HEK293 (cell line): ENCODE measurements at regions not wholly inside any gene's neighbourhood (a gene's known extent, or its start where the extent isn't known, plus 50 kb on each side); places are given as distances from the start of the nearest gene placed in this dataset.

Experiments used
- CTCF ChIA-PET: fragments of 350-600 bp; formaldehyde crosslinking; extraction: SDS; loops from one replicate; lab custom pipeline; 2021; ENCODE audit warnings: antibody characterized with exemption; lab: Yijun Ruan, JAX
- POLR2A ChIA-PET: fragments of 300-600 bp; formaldehyde crosslinking; extraction: SDS; loops from one replicate; lab custom pipeline; 2020; ENCODE audit warnings: antibody characterized with exemption, inconsistent platforms; lab: Yijun Ruan, JAX
- H3K27ac ChIP-seq: fragments of 200-500 bp; sonication (Bioruptor generic); 2 replicates; pipeline ENCODE4 v1.5.1; 2014; ENCODE audit warnings: low read depth, low read length, control low read depth, inconsistent platforms; ENCODE audit errors: extremely low read depth
- H3K36me3 ChIP-seq, 2 experiments: fragments of 200-500 bp in 1 of 2; sonication (Bioruptor generic) in 1 of 2; 1 replicate in 1 of 2; 2 replicates in 1 of 2; pipeline ENCODE4 v1.5.1; 2014 to 2017; ENCODE audit warnings: inconsistent platforms in 2 of 2, low read length in 2 of 2; ENCODE audit not compliant: control insufficient read depth in 2 of 2, insufficient read depth in 1 of 2
- H3K4me1 ChIP-seq: fragments of 200-500 bp; sonication (Bioruptor generic); 2 replicates; pipeline ENCODE4 v1.5.1; 2014; ENCODE audit warnings: mild to moderate bottlenecking, low read length, inconsistent platforms; ENCODE audit not compliant: control insufficient read depth, insufficient read depth
- H3K4me3 ChIP-seq: 2 replicates; pipeline ENCODE4 v1.5.1; 2011; ENCODE audit warnings: low read depth, mild to moderate bottlenecking, control low read depth, low read length, moderate library complexity
- H3K9me3 ChIP-seq: fragments of 200-500 bp; sonication (Bioruptor generic); 2 replicates; pipeline ENCODE4 v1.5.1; 2014; ENCODE audit warnings: low read depth, low read length, inconsistent platforms; ENCODE audit not compliant: control insufficient read depth, insufficient read depth
- KLF8 ChIP-seq: fragments of 450-650 bp; formaldehyde crosslinking; IDR thresholded peaks from 2 replicates; pipeline ENCODE4 v1.5.1; 2016; ENCODE audit warnings: missing biosample characterization, missing genetic modification characterization
- ZNF184 ChIP-seq: fragments of 450-650 bp; IDR thresholded peaks from 2 replicates; pipeline ENCODE4 v1.5.1; 2018; ENCODE audit warnings: missing biosample characterization, mild to moderate bottlenecking, missing genetic modification characterization
- ZNF350 ChIP-seq: fragments of 450-650 bp; formaldehyde crosslinking; IDR thresholded peaks from 2 replicates; pipeline ENCODE4 v1.5.0; 2017; ENCODE audit warnings: missing biosample characterization, mild to moderate bottlenecking, missing genetic modification characterization
- ZNF623 ChIP-seq: fragments of 450-650 bp; formaldehyde crosslinking; IDR thresholded peaks from 2 replicates; pipeline ENCODE4 v1.5.1; 2016; ENCODE audit warnings: missing biosample characterization, missing genetic modification characterization
- ZNF629 ChIP-seq: fragments of 450-650 bp; formaldehyde crosslinking; IDR thresholded peaks from 2 replicates; pipeline ENCODE4 v1.5.1; 2017; ENCODE audit warnings: missing biosample characterization, missing genetic modification characterization
- ZNF658 ChIP-seq: fragments of 450-650 bp; formaldehyde crosslinking; IDR thresholded peaks from 2 replicates; pipeline ENCODE4; 2016; ENCODE audit warnings: missing biosample characterization, missing genetic modification characterization
- ZNF701 ChIP-seq: fragments of 450-650 bp; formaldehyde crosslinking; IDR thresholded peaks from 2 replicates; pipeline ENCODE4 v1.5.1; 2016; ENCODE audit warnings: missing biosample characterization, missing genetic modification characterization
- ZNF777 ChIP-seq: fragments of 450-650 bp; formaldehyde crosslinking; IDR thresholded peaks from 2 replicates; pipeline ENCODE4 v1.5.1; 2017; ENCODE audit warnings: missing biosample characterization, missing genetic modification characterization, borderline replicate concordance
- ZNF830 ChIP-seq: fragments of 450-650 bp; IDR thresholded peaks from 2 replicates; pipeline ENCODE4 v1.5.0; 2018; ENCODE audit warnings: missing biosample characterization, missing genetic modification characterization, low read depth, mild to moderate bottlenecking, moderate library complexity
- TF ChIP-seq, protein P1 (sequence below): fragments of 450-650 bp; formaldehyde crosslinking; IDR thresholded peaks from 2 replicates; pipeline ENCODE4 v1.5.1; 2016; ENCODE audit warnings: missing biosample characterization, missing genetic modification characterization
- TF ChIP-seq, protein P2 (sequence below): fragments of 450-650 bp; formaldehyde crosslinking; IDR thresholded peaks from 2 replicates; pipeline ENCODE4 v1.5.1; 2017; ENCODE audit warnings: missing biosample characterization, missing genetic modification characterization
- TF ChIP-seq, protein P3 (sequence below): fragments of 450-650 bp; formaldehyde crosslinking; IDR thresholded peaks from 2 replicates; pipeline ENCODE4 v1.5.1; 2016; ENCODE audit warnings: missing biosample characterization, missing genetic modification characterization, borderline replicate concordance

DNA sequence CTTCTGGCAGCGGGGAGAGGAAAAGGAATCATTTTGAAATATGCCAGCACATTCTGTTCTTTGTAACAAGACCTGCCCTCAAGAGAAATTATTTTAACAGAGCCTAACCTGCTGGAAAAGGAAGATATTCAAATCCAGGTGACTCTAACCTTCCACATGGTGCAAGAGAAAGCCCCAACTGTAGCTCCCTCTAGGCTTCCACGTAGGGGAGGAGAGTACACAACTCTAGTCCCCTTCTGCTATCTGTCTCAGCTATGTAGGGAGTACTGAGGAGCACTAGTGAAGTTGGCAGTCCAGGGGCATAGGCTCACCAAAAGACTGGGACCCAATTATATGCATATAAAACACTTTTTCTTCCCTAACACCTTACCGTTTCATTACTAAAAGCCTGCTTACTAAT lies 82.2 kb upstream of the SIX3 start (continued):
- TF ChIP-seq, protein P1, sequence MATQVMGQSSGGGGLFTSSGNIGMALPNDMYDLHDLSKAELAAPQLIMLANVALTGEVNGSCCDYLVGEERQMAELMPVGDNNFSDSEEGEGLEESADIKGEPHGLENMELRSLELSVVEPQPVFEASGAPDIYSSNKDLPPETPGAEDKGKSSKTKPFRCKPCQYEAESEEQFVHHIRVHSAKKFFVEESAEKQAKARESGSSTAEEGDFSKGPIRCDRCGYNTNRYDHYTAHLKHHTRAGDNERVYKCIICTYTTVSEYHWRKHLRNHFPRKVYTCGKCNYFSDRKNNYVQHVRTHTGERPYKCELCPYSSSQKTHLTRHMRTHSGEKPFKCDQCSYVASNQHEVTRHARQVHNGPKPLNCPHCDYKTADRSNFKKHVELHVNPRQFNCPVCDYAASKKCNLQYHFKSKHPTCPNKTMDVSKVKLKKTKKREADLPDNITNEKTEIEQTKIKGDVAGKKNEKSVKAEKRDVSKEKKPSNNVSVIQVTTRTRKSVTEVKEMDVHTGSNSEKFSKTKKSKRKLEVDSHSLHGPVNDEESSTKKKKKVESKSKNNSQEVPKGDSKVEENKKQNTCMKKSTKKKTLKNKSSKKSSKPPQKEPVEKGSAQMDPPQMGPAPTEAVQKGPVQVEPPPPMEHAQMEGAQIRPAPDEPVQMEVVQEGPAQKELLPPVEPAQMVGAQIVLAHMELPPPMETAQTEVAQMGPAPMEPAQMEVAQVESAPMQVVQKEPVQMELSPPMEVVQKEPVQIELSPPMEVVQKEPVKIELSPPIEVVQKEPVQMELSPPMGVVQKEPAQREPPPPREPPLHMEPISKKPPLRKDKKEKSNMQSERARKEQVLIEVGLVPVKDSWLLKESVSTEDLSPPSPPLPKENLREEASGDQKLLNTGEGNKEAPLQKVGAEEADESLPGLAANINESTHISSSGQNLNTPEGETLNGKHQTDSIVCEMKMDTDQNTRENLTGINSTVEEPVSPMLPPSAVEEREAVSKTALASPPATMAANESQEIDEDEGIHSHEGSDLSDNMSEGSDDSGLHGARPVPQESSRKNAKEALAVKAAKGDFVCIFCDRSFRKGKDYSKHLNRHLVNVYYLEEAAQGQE (tag by site-specific recombination) = no peak

DNA sequence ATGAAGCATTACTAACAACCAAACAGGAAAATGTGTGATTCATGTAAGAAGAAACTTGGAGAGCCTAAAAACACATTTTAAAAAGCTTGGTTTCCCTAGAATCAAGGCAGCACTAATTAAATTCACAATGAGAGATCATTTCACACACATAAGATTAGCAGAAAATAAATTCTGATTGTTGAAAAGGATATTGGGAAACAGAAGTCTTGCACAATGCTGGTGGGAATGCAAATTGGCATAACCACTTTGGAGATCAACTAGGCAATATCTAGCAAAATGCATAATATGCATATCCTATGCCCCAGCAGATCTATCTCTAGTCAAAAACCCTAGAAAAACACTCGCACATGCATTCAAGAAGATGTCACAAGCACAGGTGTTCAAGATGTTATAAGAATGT lies 75.3 kb upstream of the SIX3 start:
- no peak overlapping the region for H3K27ac ChIP-seq
- H3K36me3 ChIP-seq = no peaks in the 10 kb centered on the region
- no peak overlapping the region for H3K4me3 ChIP-seq
- ChIA-PET CTCF (interaction anchor here (0.6 kb wide), 1 partner anchor 9 kb away, joined by 5 read pairs; no protein-coding TSS in a partner anchor), POLR2A (no interaction called here)
- H3K4me1 ChIP-seq = no peaks in the 10 kb centered on the region
- TF ChIP-seq ZNF658 (tag by site-specific recombination) (no peak), ZNF701 (tag by site-specific recombination) (no peak), ZNF184 (tag by site-specific recombination) (no peak), ZNF350 (tag by site-specific recombination) (no peak), KLF8 (tag by site-specific recombination) (no peak), ZNF623 (no peak), ZNF629 (tag by site-specific recombination) (no peak)
- TF ChIP-seq, protein P2, sequence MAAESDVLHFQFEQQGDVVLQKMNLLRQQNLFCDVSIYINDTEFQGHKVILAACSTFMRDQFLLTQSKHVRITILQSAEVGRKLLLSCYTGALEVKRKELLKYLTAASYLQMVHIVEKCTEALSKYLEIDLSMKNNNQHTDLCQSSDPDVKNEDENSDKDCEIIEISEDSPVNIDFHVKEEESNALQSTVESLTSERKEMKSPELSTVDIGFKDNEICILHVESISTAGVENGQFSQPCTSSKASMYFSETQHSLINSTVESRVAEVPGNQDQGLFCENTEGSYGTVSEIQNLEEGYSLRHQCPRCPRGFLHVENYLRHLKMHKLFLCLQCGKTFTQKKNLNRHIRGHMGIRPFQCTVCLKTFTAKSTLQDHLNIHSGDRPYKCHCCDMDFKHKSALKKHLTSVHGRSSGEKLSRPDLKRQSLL = no peak
- TF ChIP-seq, protein P1 (tag by site-specific recombination) = no peak
- TF ChIP-seq, protein P3, sequence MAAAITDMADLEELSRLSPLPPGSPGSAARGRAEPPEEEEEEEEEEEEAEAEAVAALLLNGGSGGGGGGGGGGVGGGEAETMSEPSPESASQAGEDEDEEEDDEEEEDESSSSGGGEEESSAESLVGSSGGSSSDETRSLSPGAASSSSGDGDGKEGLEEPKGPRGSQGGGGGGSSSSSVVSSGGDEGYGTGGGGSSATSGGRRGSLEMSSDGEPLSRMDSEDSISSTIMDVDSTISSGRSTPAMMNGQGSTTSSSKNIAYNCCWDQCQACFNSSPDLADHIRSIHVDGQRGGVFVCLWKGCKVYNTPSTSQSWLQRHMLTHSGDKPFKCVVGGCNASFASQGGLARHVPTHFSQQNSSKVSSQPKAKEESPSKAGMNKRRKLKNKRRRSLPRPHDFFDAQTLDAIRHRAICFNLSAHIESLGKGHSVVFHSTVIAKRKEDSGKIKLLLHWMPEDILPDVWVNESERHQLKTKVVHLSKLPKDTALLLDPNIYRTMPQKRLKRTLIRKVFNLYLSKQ = no peak
- no peaks in the 10 kb centered on the region for H3K9me3 ChIP-seq

DNA sequence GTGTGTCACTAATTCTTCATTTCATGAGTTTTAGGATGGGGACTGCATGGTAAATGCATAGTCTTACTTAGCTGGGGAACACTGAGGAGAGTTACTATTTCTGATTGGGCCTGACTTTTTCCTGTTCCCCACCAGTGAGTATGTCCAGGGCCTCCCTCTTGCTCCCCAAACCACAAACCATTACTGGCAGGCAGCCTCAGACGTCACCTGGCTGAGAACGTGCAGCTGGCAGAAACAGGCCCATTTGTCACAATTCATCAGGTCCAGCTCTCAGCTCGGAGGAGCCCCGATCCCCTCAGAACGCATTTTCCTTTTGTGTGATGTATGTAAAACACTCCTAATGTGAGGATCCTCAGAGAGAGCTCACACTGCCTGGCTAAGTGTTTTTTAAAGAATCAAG lies 71.7 kb upstream of the SIX3 start:
- TF ChIP-seq ZNF777 (tag by site-specific recombination) (no peak), ZNF830 (tag by site-specific recombination) (no peak)
- ChIA-PET POLR2A (no interaction called here), CTCF (no interaction called here)
- H3K27ac ChIP-seq = no peak overlapping the region
- H3K4me1 ChIP-seq = no peaks in the 10 kb centered on the region
- H3K9me3 ChIP-seq = no peaks in the 10 kb centered on the region
- H3K4me3 ChIP-seq = no peak overlapping the region
- H3K36me3 ChIP-seq = no peaks in the 10 kb centered on the region
